ENCODE measurements at regions not wholly inside any gene's neighbourhood (a gene's known extent, or its start where the extent isn't known, plus 50 kb on each side); places are given as distances from the start of the nearest gene placed in this dataset.

GRCh38 chrX:42975906-42976305 lies 197.9 kb upstream of the PPP1R2C start:
- H2AFZ ChIP-seq (ENCODE audit: low read length), result no peak overlapping the region
- no peaks in the 10 kb centered on the region for H3K9me3 ChIP-seq (replicated peaks; ENCODE audit: insufficient read depth, low read length)
- H3K27ac ChIP-seq (ENCODE audit: low read length), result no peak overlapping the region
- no peaks in the 10 kb centered on the region for H3F3A ChIP-seq (ENCODE audit: insufficient read depth, low read length)
- no peaks in the 10 kb centered on the region for H3K9me2 ChIP-seq (replicated peaks; ENCODE audit: insufficient read depth, low read length)
- TF ChIP-seq EZH2 (optimal IDR thresholded peaks at IDR 0.05; ENCODE audit: low read depth, low read length), result no peak
- no peak for TF ChIP-seq CTCF (IDR thresholded peaks at IDR 0.05; ENCODE audit: low read length)
- TF ChIP-seq EZH2phosphoT487 (IDR thresholded peaks at IDR 0.05; ENCODE audit: low read length), result no peak
- no peaks in the 10 kb centered on the region for H3K4me1 ChIP-seq (ENCODE audit: low read length)
- H3K36me3 ChIP-seq (replicated peaks; ENCODE audit: insufficient read depth, low read length), result no peaks in the 10 kb centered on the region
- H3K9ac ChIP-seq (ENCODE audit: low read length), result no peak overlapping the region
- no peak overlapping the region for H3K4me2 ChIP-seq (ENCODE audit: low read depth, low read length)
- no peaks in the 10 kb centered on the region for H3K79me2 ChIP-seq (ENCODE audit: low read length)
- no peak for DNase-seq
- no peaks in the 10 kb centered on the region for H3K27me3 ChIP-seq (replicated peaks; ENCODE audit: insufficient read depth, low read length)
- H4K20me1 ChIP-seq (ENCODE audit: insufficient read depth, low read length), result no peaks in the 10 kb centered on the region
- H3K4me3 ChIP-seq (ENCODE audit: low read length), result no peak overlapping the region

- H3K27me3 ChIP-seq (replicated peaks; ENCODE audit: insufficient read depth, low read length), result no peaks in the 10 kb centered on the region
- H4K20me1 ChIP-seq (ENCODE audit: insufficient read depth, low read length), result no peaks in the 10 kb centered on the region
- H3K4me2 ChIP-seq (ENCODE audit: low read depth, low read length), result no peak overlapping the region
- H3K27ac ChIP-seq (ENCODE audit: low read length), result no peak overlapping the region
- H3K9me2 ChIP-seq (replicated peaks; ENCODE audit: insufficient read depth, low read length), result no peaks in the 10 kb centered on the region
- DNase-seq, result no peak
- H3K9ac ChIP-seq (ENCODE audit: low read length), result no peak overlapping the region
- H3K36me3 ChIP-seq (replicated peaks; ENCODE audit: insufficient read depth, low read length), result no peaks in the 10 kb centered on the region
- H2AFZ ChIP-seq (ENCODE audit: low read length), result no peak overlapping the region
- H3K4me3 ChIP-seq (ENCODE audit: low read length), result no peak overlapping the region
- H3K9me3 ChIP-seq (replicated peaks; ENCODE audit: insufficient read depth, low read length), result no peaks in the 10 kb centered on the region
- H3F3A ChIP-seq (ENCODE audit: insufficient read depth, low read length), result no peaks in the 10 kb centered on the region
- no peaks in the 10 kb centered on the region for H3K4me1 ChIP-seq (ENCODE audit: low read length)
- TF ChIP-seq CTCF (IDR thresholded peaks at IDR 0.05; ENCODE audit: low read length), result no peak
- H3K79me2 ChIP-seq (ENCODE audit: low read length), result no peaks in the 10 kb centered on the region
Observed at GRCh38 chrX:42976746-42977366, 198.9 kb upstream of the PPP1R2C start.

- no peak for DNase-seq
- Histone ChIP-seq H3K79me2 (ENCODE audit: low read length) (no peaks in the 10 kb centered on the region), H3K27me3 (replicated peaks; ENCODE audit: insufficient read depth, low read length) (no peaks in the 10 kb centered on the region), H3K36me3 (replicated peaks; ENCODE audit: insufficient read depth, low read length) (no peaks in the 10 kb centered on the region), H3K27ac (ENCODE audit: low read length) (no peak overlapping the region), H3K4me3 (ENCODE audit: low read length) (no peak overlapping the region), H3K9ac (ENCODE audit: low read length) (no peak overlapping the region), H3K9me2 (replicated peaks; ENCODE audit: insufficient read depth, low read length) (no peaks in the 10 kb centered on the region), H3K4me1 (ENCODE audit: low read length) (no peaks in the 10 kb centered on the region), H3K9me3 (replicated peaks; ENCODE audit: insufficient read depth, low read length) (no peaks in the 10 kb centered on the region), H3F3A (ENCODE audit: insufficient read depth, low read length) (no peaks in the 10 kb centered on the region), H2AFZ (ENCODE audit: low read length) (no peak overlapping the region), H4K20me1 (ENCODE audit: insufficient read depth, low read length) (no peaks in the 10 kb centered on the region), H3K4me2 (ENCODE audit: low read depth, low read length) (no peak overlapping the region)
- no peak for TF ChIP-seq CTCF (IDR thresholded peaks at IDR 0.05; ENCODE audit: low read length)
- TF ChIP-seq EZH2 (optimal IDR thresholded peaks at IDR 0.05; ENCODE audit: low read depth, low read length), result no peak
Observed at GRCh38 chrX:42978655-42979379, 200.9 kb upstream of the PPP1R2C start.
